GM12864 (cell line): ENCODE measurements at regions not wholly inside any gene's neighbourhood (a gene's known extent, or its start where the extent isn't known, plus 50 kb on each side); places are given as distances from the start of the nearest gene placed in this dataset.

Experiments
- DNase-seq: peaks from one replicate; pipeline ENCODE4 v3.0.0-alpha.2; 2011; ENCODE audit warnings: low read depth
- H3K4me3 ChIP-seq: 2 replicates; pipeline ENCODE4 v1.5.1; 2011; ENCODE audit warnings: mild to moderate bottlenecking, low read depth, low read length, control low read depth
- TF ChIP-seq, protein P1 (sequence below): IDR thresholded peaks from 2 replicates; pipeline ENCODE4 v1.5.1; 2011; ENCODE audit warnings: low read depth, mild to moderate bottlenecking, moderate library complexity, low read length, control low read depth, inconsistent platforms; ENCODE audit errors: missing control alignments

- H3K4me3 ChIP-seq = no peak overlapping the region
- DNase-seq = no peak
- TF ChIP-seq, protein P1, sequence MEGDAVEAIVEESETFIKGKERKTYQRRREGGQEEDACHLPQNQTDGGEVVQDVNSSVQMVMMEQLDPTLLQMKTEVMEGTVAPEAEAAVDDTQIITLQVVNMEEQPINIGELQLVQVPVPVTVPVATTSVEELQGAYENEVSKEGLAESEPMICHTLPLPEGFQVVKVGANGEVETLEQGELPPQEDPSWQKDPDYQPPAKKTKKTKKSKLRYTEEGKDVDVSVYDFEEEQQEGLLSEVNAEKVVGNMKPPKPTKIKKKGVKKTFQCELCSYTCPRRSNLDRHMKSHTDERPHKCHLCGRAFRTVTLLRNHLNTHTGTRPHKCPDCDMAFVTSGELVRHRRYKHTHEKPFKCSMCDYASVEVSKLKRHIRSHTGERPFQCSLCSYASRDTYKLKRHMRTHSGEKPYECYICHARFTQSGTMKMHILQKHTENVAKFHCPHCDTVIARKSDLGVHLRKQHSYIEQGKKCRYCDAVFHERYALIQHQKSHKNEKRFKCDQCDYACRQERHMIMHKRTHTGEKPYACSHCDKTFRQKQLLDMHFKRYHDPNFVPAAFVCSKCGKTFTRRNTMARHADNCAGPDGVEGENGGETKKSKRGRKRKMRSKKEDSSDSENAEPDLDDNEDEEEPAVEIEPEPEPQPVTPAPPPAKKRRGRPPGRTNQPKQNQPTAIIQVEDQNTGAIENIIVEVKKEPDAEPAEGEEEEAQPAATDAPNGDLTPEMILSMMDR = no peak
Observed at GRCh38 chr6:79378957-79379356, 144.5 kb upstream of the HMGN3 start.

- no peak overlapping the region for H3K4me3 ChIP-seq
- TF ChIP-seq, protein P1 = no peak
- DNase-seq = no peak
Observed at GRCh38 chr6:79377888-79378348, 143.4 kb upstream of the HMGN3 start.

GRCh38 chr6:79377047-79377446, 142.6 kb upstream of the HMGN3 start:
- no peak overlapping the region for H3K4me3 ChIP-seq
- no peak for DNase-seq
- TF ChIP-seq, protein P1 = no peak

DNA sequence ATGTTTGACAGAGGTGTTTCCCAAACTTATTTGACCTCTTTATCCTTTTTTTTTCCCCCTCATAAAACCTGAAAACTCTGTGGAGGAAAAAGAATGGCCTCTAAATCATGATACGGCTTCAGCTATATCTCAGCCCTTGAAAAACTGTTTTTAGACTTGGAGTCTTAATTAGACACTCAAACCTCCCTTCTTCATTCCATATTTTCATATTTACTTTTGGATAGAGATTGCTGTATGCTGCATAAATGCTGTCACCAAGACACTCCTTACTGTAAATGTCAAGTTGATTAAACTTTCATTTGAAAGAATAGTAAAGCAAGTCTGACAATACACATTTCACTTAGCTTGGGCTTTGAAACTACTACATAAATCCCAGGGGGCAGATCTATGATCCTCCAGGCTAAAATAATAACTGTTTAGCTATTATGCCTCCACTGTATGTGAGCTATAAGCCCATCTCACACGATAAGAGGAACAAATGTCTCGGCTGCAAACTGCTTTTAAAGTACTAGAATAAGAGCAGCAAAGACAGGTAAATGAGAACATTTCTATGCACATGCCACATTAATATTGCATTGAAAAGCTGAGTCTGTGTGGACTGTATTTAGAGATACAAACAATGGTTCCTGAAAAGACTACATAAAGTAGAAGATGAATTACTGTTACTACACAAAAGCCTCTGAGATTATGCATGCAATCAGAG, 141.3 kb upstream of the HMGN3 start:
- no peak for DNase-seq
- H3K4me3 ChIP-seq = no peak overlapping the region
- TF ChIP-seq, protein P1 = no peak

DNA sequence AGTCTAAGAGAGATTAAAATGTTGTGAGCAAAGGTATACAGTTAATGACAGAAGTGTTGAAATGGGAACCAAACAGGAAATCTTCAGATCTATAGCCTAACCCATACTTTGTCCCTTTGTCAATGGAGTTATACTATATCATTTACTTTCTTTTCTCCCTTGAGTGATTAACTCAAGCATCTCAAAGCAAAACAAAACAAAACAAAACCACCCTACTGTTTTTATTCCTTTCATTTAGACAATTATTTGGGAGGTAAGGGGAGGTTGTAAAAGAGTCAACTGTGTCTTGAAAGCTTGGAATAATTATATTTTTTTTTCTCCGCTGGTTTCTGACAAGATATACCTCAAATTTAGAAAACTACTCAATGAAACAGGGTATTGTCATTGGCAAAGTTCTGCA, 139.8 kb upstream of the HMGN3 start:
- TF ChIP-seq, protein P1 = no peak
- DNase-seq = no peak
- no peak overlapping the region for H3K4me3 ChIP-seq

DNA sequence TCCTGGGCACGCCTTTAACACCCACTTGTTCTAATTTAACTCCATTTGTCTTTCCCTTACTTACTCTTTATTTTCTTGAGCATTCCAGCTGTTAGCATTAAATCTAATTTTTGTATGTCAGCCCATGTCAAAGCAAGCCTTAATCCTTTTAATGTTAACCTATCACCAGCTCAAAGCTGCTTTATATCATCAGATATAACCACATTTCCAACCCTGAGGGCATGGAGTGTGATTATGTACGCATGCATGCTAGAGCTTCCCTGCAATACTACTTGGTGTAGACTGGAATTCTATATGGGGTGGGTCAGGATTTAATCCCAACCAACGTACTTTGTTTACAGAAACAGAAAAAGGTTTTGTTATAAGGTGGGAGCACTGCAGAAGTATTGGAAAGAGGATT, 139.4 kb upstream of the HMGN3 start:
- no peak for DNase-seq
- TF ChIP-seq, protein P1 = no peak
- H3K4me3 ChIP-seq = no peak overlapping the region

- no peak overlapping the region for H3K4me3 ChIP-seq
- no peak for DNase-seq
- TF ChIP-seq, protein P1 = no peak
Observed at GRCh38 chr6:79373246-79373645, 138.8 kb upstream of the HMGN3 start.
